SK-N-SH (cell line): ENCODE measurements at regions not wholly inside any gene's neighbourhood (a gene's known extent, or its start where the extent isn't known, plus 50 kb on each side); places are given as distances from the start of the nearest gene placed in this dataset.

Experiments used
- CTCF ChIA-PET: fragments of 300-600, 350-600 bp; formaldehyde crosslinking; extraction: SDS; loops from one replicate; lab custom pipeline; 2021; lab: Yijun Ruan, JAX
- POLR2A ChIA-PET: fragments of 350-600 bp; sonication (Branson Sonifier 250); formaldehyde crosslinking; extraction: SDS; loops from one replicate; lab custom pipeline; 2020; ENCODE audit warnings: antibody characterized with exemption, inconsistent platforms; lab: Yijun Ruan, JAX
- DNase-seq: peaks from one replicate; pipeline ENCODE4 v3.0.0; 2012
- H2AFZ ChIP-seq: fragments of 200-600 bp; sonication (generic); 2 replicates; pipeline ENCODE4 v1.8.1; 2016; ENCODE audit warnings: antibody characterized with exemption, mild to moderate bottlenecking, low read depth
- H3F3A ChIP-seq: fragments of 200-600 bp; sonication (generic); replicated peaks from 2 replicates; pipeline ENCODE3; 2016; ENCODE audit warnings: antibody characterized with exemption, mild to moderate bottlenecking; ENCODE audit not compliant: insufficient read depth
- H3K27ac ChIP-seq, 2 experiments: fragments of 200-500 bp in 1 of 2; fragments of 200-600 bp in 1 of 2; sonication (Bioruptor generic) in 1 of 2; sonication (generic), shearing (Covaris generic) in 1 of 2; 2 replicates each; pipeline versions ENCODE4 v1.5.1 to v1.6.1; 2014 to 2016; ENCODE audit warnings: low read depth in 2 of 2, inconsistent platforms in 1 of 2, low read length in 1 of 2, mild to moderate bottlenecking in 1 of 2, mixed read lengths in 1 of 2
- H3K27me3 ChIP-seq: fragments of 200-600 bp; sonication (generic), shearing (Covaris generic); 2 replicates; pipeline ENCODE4 v1.6.1; 2016; ENCODE audit warnings: mixed run types; ENCODE audit not compliant: insufficient read depth
- H3K36me3 ChIP-seq, 2 experiments: fragments of 200-500 bp in 1 of 2; fragments of 200-600 bp in 1 of 2; sonication (Bioruptor generic) in 1 of 2; sonication (generic) in 1 of 2; replicated peaks in 1 of 2; 2 replicates each; pipeline versions ENCODE3 to v1.5.1; 2014 to 2016; ENCODE audit warnings: low read length in 1 of 2, mild to moderate bottlenecking in 1 of 2; ENCODE audit not compliant: insufficient read depth in 2 of 2, control insufficient read depth in 1 of 2
- H3K4me1 ChIP-seq, 2 experiments: fragments of 200-500 bp in 1 of 2; fragments of 200-600 bp in 1 of 2; sonication (Bioruptor generic) in 1 of 2; sonication (generic), shearing (Covaris generic) in 1 of 2; 2 replicates each; pipeline versions ENCODE4 v1.5.1 to v1.6.1; 2014 to 2016; ENCODE audit warnings: low read depth in 1 of 2, low read length in 1 of 2, mixed run types in 1 of 2; ENCODE audit not compliant: insufficient read depth in 2 of 2, control insufficient read depth in 1 of 2
- H3K4me2 ChIP-seq: fragments of 200-600 bp; sonication (generic), shearing (Covaris generic); 2 replicates; pipeline ENCODE4 v1.6.1; 2017; ENCODE audit warnings: mixed run types
- H3K4me3 ChIP-seq, 2 experiments: fragments of 200-500 bp in 1 of 2; fragments of 200-600 bp in 1 of 2; sonication (Bioruptor generic) in 1 of 2; sonication (generic), shearing (Covaris generic) in 1 of 2; 2 replicates each; pipeline versions ENCODE4 v1.5.1 to v1.8.1; 2014 to 2016; ENCODE audit warnings: low read depth in 2 of 2, inconsistent platforms in 1 of 2, low read length in 1 of 2, mild to moderate bottlenecking in 1 of 2, mixed read lengths in 1 of 2, moderate library complexity in 1 of 2
- H3K79me2 ChIP-seq: fragments of 200-600 bp; sonication (generic); 2 replicates; pipeline ENCODE4 v1.8.1; 2017; ENCODE audit warnings: mild to moderate bottlenecking; ENCODE audit not compliant: insufficient read depth
- H3K9ac ChIP-seq: fragments of 200-600 bp; sonication (generic); 2 replicates; pipeline ENCODE4 v1.6.1; 2017; ENCODE audit warnings: mixed run types
- H3K9me2 ChIP-seq: fragments of 200-600 bp; sonication (generic); 2 replicates; pipeline ENCODE4 v1.6.1; 2017; ENCODE audit warnings: mixed run types
- H3K9me3 ChIP-seq: fragments of 200-600 bp; sonication (generic); 2 replicates; pipeline ENCODE4 v1.6.1; 2017; ENCODE audit warnings: mixed run types, mild to moderate bottlenecking, moderate library complexity
- H4K20me1 ChIP-seq: fragments of 200-600 bp; sonication (generic); 2 replicates; pipeline ENCODE4 v1.6.1; 2017; ENCODE audit warnings: mild to moderate bottlenecking, mixed run types; ENCODE audit not compliant: insufficient read depth
- CHD2 ChIP-seq: fragments of 150-350 bp; IDR thresholded peaks from 2 replicates; pipeline ENCODE4 v1.6.1; 2018; ENCODE audit warnings: low read length; ENCODE audit not compliant: partially characterized antibody
- ELF1 ChIP-seq: IDR thresholded peaks from 2 replicates; pipeline ENCODE4 v1.4.0; 2012
- FOXM1 ChIP-seq: IDR thresholded peaks from 2 replicates; pipeline ENCODE4 v1.4.0; 2012; ENCODE audit warnings: low read depth, mild to moderate bottlenecking
- GABPA ChIP-seq: IDR thresholded peaks from 2 replicates; pipeline ENCODE4 v1.4.0; 2012; ENCODE audit warnings: low read depth, mild to moderate bottlenecking
- JUND ChIP-seq: IDR thresholded peaks from 2 replicates; pipeline ENCODE4 v1.4.0; 2012
- MEF2A ChIP-seq: IDR thresholded peaks from 2 replicates; pipeline ENCODE4 v1.4.0; 2012; ENCODE audit warnings: low read depth, borderline replicate concordance
- NFIC ChIP-seq: IDR thresholded peaks from 2 replicates; pipeline ENCODE4 v1.4.0; 2012; ENCODE audit warnings: borderline replicate concordance
- POLR2AphosphoS5 ChIP-seq: IDR thresholded peaks from 2 replicates; pipeline ENCODE4 v1.6.1; 2012; ENCODE audit warnings: low read depth, low read length
- RAD21 ChIP-seq: IDR thresholded peaks from 2 replicates; pipeline ENCODE4 v1.6.1; 2012; ENCODE audit warnings: mild to moderate bottlenecking, low read length
- RFX5 ChIP-seq: IDR thresholded peaks from 2 replicates; pipeline ENCODE4 v1.6.1; 2012; ENCODE audit warnings: mild to moderate bottlenecking, improper control_type of control experiment, low read length
- RXRA ChIP-seq: IDR thresholded peaks from 2 replicates; pipeline ENCODE4 v1.4.0; 2012; ENCODE audit warnings: low read depth, mild to moderate bottlenecking, borderline replicate concordance
- SMC3 ChIP-seq: IDR thresholded peaks from 2 replicates; pipeline ENCODE4 v1.6.1; 2012; ENCODE audit warnings: low read depth, low read length, improper control_type of control experiment
- TCF12 ChIP-seq: IDR thresholded peaks from 2 replicates; pipeline ENCODE4 v1.4.0; 2012
- TEAD4 ChIP-seq: IDR thresholded peaks from 2 replicates; pipeline ENCODE4 v1.4.0; 2012; ENCODE audit warnings: mild to moderate bottlenecking, borderline replicate concordance; ENCODE audit not compliant: insufficient read depth
- YY1 ChIP-seq: IDR thresholded peaks from 2 replicates; pipeline ENCODE4 v1.4.0; 2012; ENCODE audit warnings: low read depth, mild to moderate bottlenecking
- WGBS: methylation state at CpG from one replicate; pipeline ENCODE4 v1.1.6; 2017; ENCODE audit warnings: low lambda C conversion rate; 5-methylcytosine and 5-hydroxymethylcytosine counted together
- TF ChIP-seq, protein P1 (sequence below): fragments of 200-600 bp; sonication (generic); IDR thresholded peaks from 2 replicates; pipeline ENCODE4 v1.6.1; 2017; ENCODE audit warnings: antibody characterized with exemption, mild to moderate bottlenecking, moderate library complexity
- TF ChIP-seq, protein P2 (sequence below): IDR thresholded peaks from 2 replicates; pipeline ENCODE4 v1.4.0; 2012; ENCODE audit warnings: low read depth, borderline replicate concordance
- TF ChIP-seq, protein P3 (sequence below): fragments of 150-350 bp; IDR thresholded peaks from 2 replicates; pipeline ENCODE4 v1.6.1; 2017; ENCODE audit warnings: antibody characterized with exemption, low read length, low read depth, borderline replicate concordance

DNA sequence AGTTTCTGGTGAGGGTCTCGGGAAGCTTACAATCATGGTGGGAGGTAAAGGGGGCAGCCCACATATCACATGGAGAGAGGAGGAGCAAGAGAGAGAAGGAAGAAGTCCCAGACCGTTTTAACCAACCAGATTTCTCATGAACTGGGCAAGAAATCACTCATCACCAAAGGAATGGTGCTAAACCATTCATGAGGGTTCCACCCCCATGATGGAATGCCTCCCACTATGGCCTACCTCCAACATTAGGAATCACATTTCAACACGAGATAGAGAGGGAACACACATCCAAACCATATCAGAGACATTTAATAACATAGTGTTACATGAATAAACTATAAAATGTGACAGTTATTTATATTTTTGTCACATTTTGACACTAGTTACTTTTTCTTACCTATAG, 214.8 kb upstream of the MAGI2 start:
- DNase-seq, result no peak
- 33% methylated on average over 3 of the region's 3 CpGs for WGBS

DNA sequence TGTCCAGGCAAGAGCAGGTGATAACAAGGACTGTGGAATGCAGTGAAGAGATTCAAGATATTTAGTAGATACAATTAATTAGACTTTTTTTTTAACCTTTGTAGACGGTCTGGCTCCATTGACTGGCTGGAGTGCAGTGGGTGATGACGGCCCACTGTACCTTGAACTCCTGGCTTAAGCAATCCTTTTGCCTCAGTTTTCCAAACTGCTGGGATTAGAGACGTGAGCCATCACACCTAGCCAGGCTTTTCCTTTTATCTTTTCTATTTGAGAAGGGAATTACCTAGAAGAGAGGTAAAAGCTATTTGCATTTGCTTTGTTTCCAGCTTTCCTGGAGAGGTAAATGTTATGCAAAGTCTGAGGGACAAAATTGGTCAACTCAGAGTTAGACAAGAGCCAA, 213.0 kb upstream of the MAGI2 start:
- Histone ChIP-seq H4K20me1 (no peaks in the 10 kb centered on the region), H3K4me3 (no peak overlapping the region), H3K9me3 (no peaks in the 10 kb centered on the region), H2AFZ (no peak overlapping the region), H3K9me2 (no peaks in the 10 kb centered on the region), H3K9ac (no peak overlapping the region), H3K4me1 (no peaks in the 10 kb centered on the region), H3F3A (no peaks in the 10 kb centered on the region), H3K79me2 (no peaks in the 10 kb centered on the region), H3K27me3 (no peaks in the 10 kb centered on the region), H3K27ac (no peak overlapping the region), H3K36me3 (no peaks in the 10 kb centered on the region), H3K4me2 (no peak overlapping the region)
- 67% methylated on average over 3 of the region's 3 CpGs for WGBS
- DNase-seq, result no peak
- CTCF ChIA-PET, result interaction anchor here (0.7 kb wide), 1 partner anchor 13 kb away, joined by 3 read pairs; no protein-coding TSS in a partner anchor
- POLR2A ChIA-PET, result no interaction called here
- no peak for TF ChIP-seq SMC3
- TF ChIP-seq, protein P1, sequence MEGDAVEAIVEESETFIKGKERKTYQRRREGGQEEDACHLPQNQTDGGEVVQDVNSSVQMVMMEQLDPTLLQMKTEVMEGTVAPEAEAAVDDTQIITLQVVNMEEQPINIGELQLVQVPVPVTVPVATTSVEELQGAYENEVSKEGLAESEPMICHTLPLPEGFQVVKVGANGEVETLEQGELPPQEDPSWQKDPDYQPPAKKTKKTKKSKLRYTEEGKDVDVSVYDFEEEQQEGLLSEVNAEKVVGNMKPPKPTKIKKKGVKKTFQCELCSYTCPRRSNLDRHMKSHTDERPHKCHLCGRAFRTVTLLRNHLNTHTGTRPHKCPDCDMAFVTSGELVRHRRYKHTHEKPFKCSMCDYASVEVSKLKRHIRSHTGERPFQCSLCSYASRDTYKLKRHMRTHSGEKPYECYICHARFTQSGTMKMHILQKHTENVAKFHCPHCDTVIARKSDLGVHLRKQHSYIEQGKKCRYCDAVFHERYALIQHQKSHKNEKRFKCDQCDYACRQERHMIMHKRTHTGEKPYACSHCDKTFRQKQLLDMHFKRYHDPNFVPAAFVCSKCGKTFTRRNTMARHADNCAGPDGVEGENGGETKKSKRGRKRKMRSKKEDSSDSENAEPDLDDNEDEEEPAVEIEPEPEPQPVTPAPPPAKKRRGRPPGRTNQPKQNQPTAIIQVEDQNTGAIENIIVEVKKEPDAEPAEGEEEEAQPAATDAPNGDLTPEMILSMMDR, result no peak
- TF ChIP-seq NFIC, result no peak
- TF ChIP-seq ELF1, result no peak
- no peak for TF ChIP-seq FOXM1
- no peak for TF ChIP-seq POLR2AphosphoS5
- TF ChIP-seq RAD21, result no peak
- TF ChIP-seq RFX5, result no peak
- no peak for TF ChIP-seq TCF12
- no peak for TF ChIP-seq YY1
- no peak for TF ChIP-seq CHD2
- no peak for TF ChIP-seq RXRA
- no peak for TF ChIP-seq TEAD4
- TF ChIP-seq GABPA, result no peak
- no peak for TF ChIP-seq JUND
- TF ChIP-seq, protein P2, sequence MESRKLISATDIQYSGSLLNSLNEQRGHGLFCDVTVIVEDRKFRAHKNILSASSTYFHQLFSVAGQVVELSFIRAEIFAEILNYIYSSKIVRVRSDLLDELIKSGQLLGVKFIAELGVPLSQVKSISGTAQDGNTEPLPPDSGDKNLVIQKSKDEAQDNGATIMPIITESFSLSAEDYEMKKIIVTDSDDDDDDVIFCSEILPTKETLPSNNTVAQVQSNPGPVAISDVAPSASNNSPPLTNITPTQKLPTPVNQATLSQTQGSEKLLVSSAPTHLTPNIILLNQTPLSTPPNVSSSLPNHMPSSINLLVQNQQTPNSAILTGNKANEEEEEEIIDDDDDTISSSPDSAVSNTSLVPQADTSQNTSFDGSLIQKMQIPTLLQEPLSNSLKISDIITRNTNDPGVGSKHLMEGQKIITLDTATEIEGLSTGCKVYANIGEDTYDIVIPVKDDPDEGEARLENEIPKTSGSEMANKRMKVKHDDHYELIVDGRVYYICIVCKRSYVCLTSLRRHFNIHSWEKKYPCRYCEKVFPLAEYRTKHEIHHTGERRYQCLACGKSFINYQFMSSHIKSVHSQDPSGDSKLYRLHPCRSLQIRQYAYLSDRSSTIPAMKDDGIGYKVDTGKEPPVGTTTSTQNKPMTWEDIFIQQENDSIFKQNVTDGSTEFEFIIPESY, result no peak
- no peak for TF ChIP-seq MEF2A
- TF ChIP-seq, protein P3, sequence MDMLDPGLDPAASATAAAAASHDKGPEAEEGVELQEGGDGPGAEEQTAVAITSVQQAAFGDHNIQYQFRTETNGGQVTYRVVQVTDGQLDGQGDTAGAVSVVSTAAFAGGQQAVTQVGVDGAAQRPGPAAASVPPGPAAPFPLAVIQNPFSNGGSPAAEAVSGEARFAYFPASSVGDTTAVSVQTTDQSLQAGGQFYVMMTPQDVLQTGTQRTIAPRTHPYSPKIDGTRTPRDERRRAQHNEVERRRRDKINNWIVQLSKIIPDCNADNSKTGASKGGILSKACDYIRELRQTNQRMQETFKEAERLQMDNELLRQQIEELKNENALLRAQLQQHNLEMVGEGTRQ, result no peak

More for the DNA sequence above, 214.8 kb upstream of the MAGI2 start:
- Histone ChIP-seq H3K4me1 (no peaks in the 10 kb centered on the region; a peak in 1 of 4 replicates), H3K79me2 (no peaks in the 10 kb centered on the region), H3K9me2 (no peaks in the 10 kb centered on the region), H4K20me1 (no peaks in the 10 kb centered on the region), H3K4me2 (no peak overlapping the region), H3K4me3 (no peak overlapping the region), H2AFZ (no peak overlapping the region), H3F3A (no peaks in the 10 kb centered on the region), H3K9ac (no peak overlapping the region), H3K36me3 (no peaks in the 10 kb centered on the region), H3K27me3 (no peaks in the 10 kb centered on the region), H3K27ac (no peak overlapping the region), H3K9me3 (no peaks in the 10 kb centered on the region)
- TF ChIP-seq CHD2, result no peak
- CTCF ChIA-PET, result no interaction called here
- POLR2A ChIA-PET, result no interaction called here
